SK-N-SH treated with all-trans-retinoic acid at 6 μM for 48 hours (cell line): ENCODE measurements at regions not wholly inside any gene's neighbourhood (a gene's known extent, or its start where the extent isn't known, plus 50 kb on each side); places are given as distances from the start of the nearest gene placed in this dataset.

Experiments used
- ATAC-seq: fragments of 200-7000 bp; cut with Tn5 transposase; 3 replicates; pipeline ENCODE4 v1.9.1; 2020; ENCODE audit warnings: mild to moderate bottlenecking, moderate library complexity
- ARNTL ChIP-seq: fragments of 450-650 bp; formaldehyde crosslinking; IDR thresholded peaks from 2 replicates; pipeline ENCODE4 v1.5.0; 2020; ENCODE audit warnings: low read depth, mild to moderate bottlenecking, moderate library complexity, borderline replicate concordance
- BACH2 ChIP-seq: fragments of 250-450 bp; sonication (Bioruptor Pico); IDR thresholded peaks from 2 replicates; pipeline ENCODE4 v1.9.0; 2021; ENCODE audit warnings: mild to moderate bottlenecking, borderline replicate concordance
- CSDC2 ChIP-seq: fragments of 250-450 bp; sonication (Bioruptor Pico); IDR thresholded peaks from 2 replicates; pipeline ENCODE4 v1.5.0; 2020; ENCODE audit warnings: mild to moderate bottlenecking, moderate library complexity
- ESRRG ChIP-seq: fragments of 250-450 bp; sonication (Bioruptor Pico); IDR thresholded peaks from 2 replicates; pipeline ENCODE4 v1.6.1; 2021; ENCODE audit warnings: mild to moderate bottlenecking
- GLIS3 ChIP-seq: fragments of 250-450 bp; sonication (Bioruptor Pico); IDR thresholded peaks from 2 replicates; pipeline ENCODE4 v1.5.0; 2020; ENCODE audit warnings: mild to moderate bottlenecking, moderate library complexity
- ISL1 ChIP-seq: fragments of 250-450 bp; sonication (Bioruptor Pico); IDR thresholded peaks from 2 replicates; pipeline ENCODE4 v2.1.2; 2022; ENCODE audit warnings: mild to moderate bottlenecking, moderate library complexity
- OSR1 ChIP-seq: fragments of 250-450 bp; sonication (Bioruptor Pico); IDR thresholded peaks from 2 replicates; pipeline ENCODE4 v1.8.0; 2022; ENCODE audit warnings: moderate library complexity, mild to moderate bottlenecking, inconsistent platforms
- PPARA ChIP-seq: fragments of 250-450 bp; sonication (Bioruptor Pico); IDR thresholded peaks from 2 replicates; pipeline ENCODE4 v1.5.0; 2020; ENCODE audit warnings: mild to moderate bottlenecking, borderline replicate concordance
- RARB ChIP-seq: fragments of 250-450 bp; sonication (Bioruptor Pico); IDR thresholded peaks from 2 replicates; pipeline ENCODE4 v1.8.0; 2021; ENCODE audit warnings: mild to moderate bottlenecking, moderate library complexity
- SNAI2 ChIP-seq: fragments of 250-450 bp; sonication (Bioruptor Pico); IDR thresholded peaks from 2 replicates; pipeline ENCODE4 v1.5.0; 2020; ENCODE audit warnings: mild to moderate bottlenecking, moderate library complexity
- TCF4 ChIP-seq: fragments of 250-450 bp; sonication (Bioruptor Pico); IDR thresholded peaks from 2 replicates; pipeline ENCODE4 v1.8.0; 2021; ENCODE audit warnings: mild to moderate bottlenecking, moderate library complexity, borderline replicate concordance
- TOX ChIP-seq: fragments of 250-450 bp; sonication (Bioruptor Pico); IDR thresholded peaks from 2 replicates; pipeline ENCODE4 v1.8.0; 2021; ENCODE audit warnings: mild to moderate bottlenecking, moderate library complexity, borderline replicate concordance
- ZC3H10 ChIP-seq: fragments of 250-450 bp; sonication (Bioruptor Pico); IDR thresholded peaks from 2 replicates; pipeline ENCODE4 v1.5.1; 2021; ENCODE audit warnings: mild to moderate bottlenecking, moderate library complexity
- ZFP3 ChIP-seq: fragments of 250-450 bp; sonication (Bioruptor Pico); IDR thresholded peaks from 2 replicates; pipeline ENCODE4 v1.5.0; 2020; ENCODE audit warnings: mild to moderate bottlenecking, moderate library complexity
- ZFP30 ChIP-seq: fragments of 450-650 bp; formaldehyde crosslinking; IDR thresholded peaks from 2 replicates; pipeline ENCODE4 v1.5.0; 2022; ENCODE audit warnings: mild to moderate bottlenecking, moderate library complexity
- ZNF565 ChIP-seq: fragments of 450-650 bp; formaldehyde crosslinking; conservative IDR thresholded peaks from 2 replicates; pipeline ENCODE4 v1.5.0; 2020; ENCODE audit warnings: low read depth, mild to moderate bottlenecking, moderate library complexity
- ZNF70 ChIP-seq: fragments of 450-650 bp; formaldehyde crosslinking; IDR thresholded peaks from 2 replicates; pipeline ENCODE4 v1.5.0; 2020; ENCODE audit warnings: mild to moderate bottlenecking, moderate library complexity
- ZNF8 ChIP-seq: fragments of 450-650 bp; formaldehyde crosslinking; IDR thresholded peaks from 2 replicates; pipeline ENCODE4 v1.5.0; 2020; ENCODE audit warnings: mild to moderate bottlenecking, moderate library complexity
- TF ChIP-seq, protein P1 (sequence below): fragments of 250-450 bp; sonication (Bioruptor Pico); IDR thresholded peaks from 2 replicates; pipeline ENCODE4 v1.5.0; 2020; ENCODE audit warnings: mild to moderate bottlenecking, moderate library complexity
- TF ChIP-seq, protein P2 (sequence below): fragments of 250-450 bp; sonication (Bioruptor Pico); IDR thresholded peaks from 2 replicates; pipeline ENCODE4 v1.5.1; 2020; ENCODE audit warnings: low read depth, mild to moderate bottlenecking, moderate library complexity
- TF ChIP-seq, protein P3 (sequence below): fragments of 250-450 bp; sonication (Bioruptor Pico); IDR thresholded peaks from 2 replicates; pipeline ENCODE4 v1.8.0; 2020; ENCODE audit warnings: mild to moderate bottlenecking, moderate library complexity, borderline replicate concordance
- TF ChIP-seq, protein P4 (sequence below): fragments of 250-450 bp; sonication (Bioruptor Pico); IDR thresholded peaks from 2 replicates; pipeline ENCODE4 v1.8.0; 2021; ENCODE audit warnings: low read depth, mild to moderate bottlenecking, moderate library complexity, borderline replicate concordance

DNA sequence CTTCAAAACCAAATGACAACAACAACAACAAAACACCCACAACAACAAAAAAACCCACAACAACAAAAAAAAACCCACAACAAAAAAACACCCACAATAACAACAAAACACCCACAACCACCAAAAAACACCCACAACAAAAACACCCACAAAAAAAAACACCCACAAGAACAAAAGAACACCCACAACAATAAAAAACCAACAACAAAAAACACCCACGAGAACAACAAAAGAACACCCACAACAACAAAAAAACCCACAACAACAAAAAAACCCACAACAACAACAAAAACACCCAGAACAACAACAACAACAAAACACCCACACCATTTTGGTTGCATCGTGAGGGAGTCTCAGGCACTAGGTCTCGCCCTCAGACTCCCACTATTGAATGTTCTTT, 117.8 kb downstream of the C16orf95 start (continued):
- TF ChIP-seq, protein P1, sequence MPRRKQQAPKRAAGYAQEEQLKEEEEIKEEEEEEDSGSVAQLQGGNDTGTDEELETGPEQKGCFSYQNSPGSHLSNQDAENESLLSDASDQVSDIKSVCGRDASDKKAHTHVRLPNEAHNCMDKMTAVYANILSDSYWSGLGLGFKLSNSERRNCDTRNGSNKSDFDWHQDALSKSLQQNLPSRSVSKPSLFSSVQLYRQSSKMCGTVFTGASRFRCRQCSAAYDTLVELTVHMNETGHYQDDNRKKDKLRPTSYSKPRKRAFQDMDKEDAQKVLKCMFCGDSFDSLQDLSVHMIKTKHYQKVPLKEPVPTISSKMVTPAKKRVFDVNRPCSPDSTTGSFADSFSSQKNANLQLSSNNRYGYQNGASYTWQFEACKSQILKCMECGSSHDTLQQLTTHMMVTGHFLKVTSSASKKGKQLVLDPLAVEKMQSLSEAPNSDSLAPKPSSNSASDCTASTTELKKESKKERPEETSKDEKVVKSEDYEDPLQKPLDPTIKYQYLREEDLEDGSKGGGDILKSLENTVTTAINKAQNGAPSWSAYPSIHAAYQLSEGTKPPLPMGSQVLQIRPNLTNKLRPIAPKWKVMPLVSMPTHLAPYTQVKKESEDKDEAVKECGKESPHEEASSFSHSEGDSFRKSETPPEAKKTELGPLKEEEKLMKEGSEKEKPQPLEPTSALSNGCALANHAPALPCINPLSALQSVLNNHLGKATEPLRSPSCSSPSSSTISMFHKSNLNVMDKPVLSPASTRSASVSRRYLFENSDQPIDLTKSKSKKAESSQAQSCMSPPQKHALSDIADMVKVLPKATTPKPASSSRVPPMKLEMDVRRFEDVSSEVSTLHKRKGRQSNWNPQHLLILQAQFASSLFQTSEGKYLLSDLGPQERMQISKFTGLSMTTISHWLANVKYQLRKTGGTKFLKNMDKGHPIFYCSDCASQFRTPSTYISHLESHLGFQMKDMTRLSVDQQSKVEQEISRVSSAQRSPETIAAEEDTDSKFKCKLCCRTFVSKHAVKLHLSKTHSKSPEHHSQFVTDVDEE (CRISPR knock-in tag): no peak
- TF ChIP-seq ZNF70 (CRISPR knock-in tag): no peak
- TF ChIP-seq OSR1 (CRISPR knock-in tag): no peak
- TF ChIP-seq ZC3H10: no peak
- no peak for TF ChIP-seq GLIS3 (CRISPR knock-in tag)
- no peak for TF ChIP-seq ZFP30 (CRISPR knock-in tag)
- TF ChIP-seq ZNF565 (CRISPR knock-in tag): no peak
- no peak for TF ChIP-seq TCF4
- no peak for TF ChIP-seq BACH2 (CRISPR knock-in tag)
- no peak for TF ChIP-seq ESRRG

DNA sequence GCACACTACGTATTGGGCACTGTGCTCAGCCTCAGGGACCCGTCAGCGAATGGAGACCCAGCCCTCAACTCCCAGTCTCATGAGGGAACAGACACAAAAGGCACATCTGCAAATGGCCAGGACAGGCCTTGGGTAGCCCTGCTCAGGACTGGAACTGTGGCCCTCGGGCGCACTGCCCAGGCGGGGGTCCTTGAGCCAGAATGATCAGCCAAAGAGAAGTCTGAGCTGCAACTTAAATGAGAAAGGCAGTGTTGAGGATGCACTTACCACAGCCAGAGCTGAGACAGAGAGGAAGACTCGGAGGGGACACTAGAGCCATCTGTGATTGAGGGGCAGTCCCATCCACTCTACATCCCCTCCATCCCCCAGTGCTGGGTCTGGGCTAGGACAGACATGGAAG, 117.3 kb downstream of the C16orf95 start:
- TF ChIP-seq ESRRG: no peak
- no peak for TF ChIP-seq ZFP3
- TF ChIP-seq, protein P2, sequence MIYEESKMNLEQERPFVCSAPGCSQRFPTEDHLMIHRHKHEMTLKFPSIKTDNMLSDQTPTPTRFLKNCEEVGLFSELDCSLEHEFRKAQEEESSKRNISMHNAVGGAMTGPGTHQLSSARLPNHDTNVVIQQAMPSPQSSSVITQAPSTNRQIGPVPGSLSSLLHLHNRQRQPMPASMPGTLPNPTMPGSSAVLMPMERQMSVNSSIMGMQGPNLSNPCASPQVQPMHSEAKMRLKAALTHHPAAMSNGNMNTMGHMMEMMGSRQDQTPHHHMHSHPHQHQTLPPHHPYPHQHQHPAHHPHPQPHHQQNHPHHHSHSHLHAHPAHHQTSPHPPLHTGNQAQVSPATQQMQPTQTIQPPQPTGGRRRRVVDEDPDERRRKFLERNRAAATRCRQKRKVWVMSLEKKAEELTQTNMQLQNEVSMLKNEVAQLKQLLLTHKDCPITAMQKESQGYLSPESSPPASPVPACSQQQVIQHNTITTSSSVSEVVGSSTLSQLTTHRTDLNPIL (CRISPR knock-in tag): no peak
- no peak for TF ChIP-seq ZFP30 (CRISPR knock-in tag)
- no peak for TF ChIP-seq TCF4
- TF ChIP-seq SNAI2 (CRISPR knock-in tag): no peak
- TF ChIP-seq, protein P3, sequence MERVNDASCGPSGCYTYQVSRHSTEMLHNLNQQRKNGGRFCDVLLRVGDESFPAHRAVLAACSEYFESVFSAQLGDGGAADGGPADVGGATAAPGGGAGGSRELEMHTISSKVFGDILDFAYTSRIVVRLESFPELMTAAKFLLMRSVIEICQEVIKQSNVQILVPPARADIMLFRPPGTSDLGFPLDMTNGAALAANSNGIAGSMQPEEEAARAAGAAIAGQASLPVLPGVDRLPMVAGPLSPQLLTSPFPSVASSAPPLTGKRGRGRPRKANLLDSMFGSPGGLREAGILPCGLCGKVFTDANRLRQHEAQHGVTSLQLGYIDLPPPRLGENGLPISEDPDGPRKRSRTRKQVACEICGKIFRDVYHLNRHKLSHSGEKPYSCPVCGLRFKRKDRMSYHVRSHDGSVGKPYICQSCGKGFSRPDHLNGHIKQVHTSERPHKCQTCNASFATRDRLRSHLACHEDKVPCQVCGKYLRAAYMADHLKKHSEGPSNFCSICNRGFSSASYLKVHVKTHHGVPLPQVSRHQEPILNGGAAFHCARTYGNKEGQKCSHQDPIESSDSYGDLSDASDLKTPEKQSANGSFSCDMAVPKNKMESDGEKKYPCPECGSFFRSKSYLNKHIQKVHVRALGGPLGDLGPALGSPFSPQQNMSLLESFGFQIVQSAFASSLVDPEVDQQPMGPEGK (CRISPR knock-in tag): no peak
- no peak for TF ChIP-seq TOX
- no peak for TF ChIP-seq ZNF565 (CRISPR knock-in tag)
- TF ChIP-seq CSDC2: no peak
- no peak for TF ChIP-seq ZNF70 (CRISPR knock-in tag)
- TF ChIP-seq ISL1 (CRISPR knock-in tag): no peak
- no peak for TF ChIP-seq OSR1 (CRISPR knock-in tag)
- no peak for TF ChIP-seq BACH2 (CRISPR knock-in tag)
- TF ChIP-seq PPARA (CRISPR knock-in tag): no peak
- TF ChIP-seq, all 23 proteins: peak for 0
- ATAC-seq: no peak

DNA sequence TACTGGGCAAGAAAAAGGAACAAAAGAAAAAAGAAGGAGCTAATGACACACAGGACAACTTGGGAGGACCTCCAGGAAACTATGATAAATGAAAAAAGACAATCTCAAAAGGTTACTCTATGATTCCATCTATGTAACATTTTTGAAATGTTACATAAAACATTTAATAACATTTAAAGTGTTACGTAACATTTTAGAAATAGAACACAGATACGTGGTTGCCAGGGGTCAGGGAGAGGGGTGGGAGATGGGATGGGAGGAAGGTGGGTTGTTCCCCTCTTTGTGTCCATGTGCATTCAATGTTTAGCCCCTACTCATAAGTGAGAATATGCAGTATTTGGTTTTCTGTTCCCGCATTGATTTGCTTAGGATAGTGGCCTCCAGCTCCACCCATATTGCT, 116.6 kb downstream of the C16orf95 start:
- no peak for TF ChIP-seq PPARA (CRISPR knock-in tag)
- TF ChIP-seq BACH2 (CRISPR knock-in tag): no peak
- TF ChIP-seq RARB (CRISPR knock-in tag): no peak
- TF ChIP-seq, protein P4, sequence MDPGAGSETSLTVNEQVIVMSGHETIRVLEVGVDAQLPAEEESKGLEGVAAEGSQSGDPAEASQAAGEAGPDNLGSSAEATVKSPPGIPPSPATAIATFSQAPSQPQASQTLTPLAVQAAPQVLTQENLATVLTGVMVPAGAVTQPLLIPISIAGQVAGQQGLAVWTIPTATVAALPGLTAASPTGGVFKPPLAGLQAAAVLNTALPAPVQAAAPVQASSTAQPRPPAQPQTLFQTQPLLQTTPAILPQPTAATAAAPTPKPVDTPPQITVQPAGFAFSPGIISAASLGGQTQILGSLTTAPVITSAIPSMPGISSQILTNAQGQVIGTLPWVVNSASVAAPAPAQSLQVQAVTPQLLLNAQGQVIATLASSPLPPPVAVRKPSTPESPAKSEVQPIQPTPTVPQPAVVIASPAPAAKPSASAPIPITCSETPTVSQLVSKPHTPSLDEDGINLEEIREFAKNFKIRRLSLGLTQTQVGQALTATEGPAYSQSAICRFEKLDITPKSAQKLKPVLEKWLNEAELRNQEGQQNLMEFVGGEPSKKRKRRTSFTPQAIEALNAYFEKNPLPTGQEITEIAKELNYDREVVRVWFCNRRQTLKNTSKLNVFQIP: no peak
- no peak for TF ChIP-seq TCF4
- no peak for TF ChIP-seq ZFP30 (CRISPR knock-in tag)
- no peak for TF ChIP-seq ZC3H10
- TF ChIP-seq, protein P2 (CRISPR knock-in tag): no peak
- TF ChIP-seq GLIS3 (CRISPR knock-in tag): no peak
- TF ChIP-seq ESRRG: no peak
- no peak for TF ChIP-seq ZNF565 (CRISPR knock-in tag)
- no peak for TF ChIP-seq ZNF8 (CRISPR knock-in tag)
- no peak for TF ChIP-seq ZFP3
- no peak for TF ChIP-seq ARNTL (CRISPR knock-in tag)
- no peak for TF ChIP-seq CSDC2
- TF ChIP-seq, protein P1 (CRISPR knock-in tag): no peak
- no peak for TF ChIP-seq ZNF70 (CRISPR knock-in tag)
- no peak for TF ChIP-seq TOX
- no peak for TF ChIP-seq OSR1 (CRISPR knock-in tag)
- TF ChIP-seq ISL1 (CRISPR knock-in tag): no peak
- no peak for ATAC-seq
